ENCODE measurements at regions not wholly inside any gene's neighbourhood (a gene's known extent, or its start where the extent isn't known, plus 50 kb on each side); places are given as distances from the start of the nearest gene placed in this dataset.

DNA sequence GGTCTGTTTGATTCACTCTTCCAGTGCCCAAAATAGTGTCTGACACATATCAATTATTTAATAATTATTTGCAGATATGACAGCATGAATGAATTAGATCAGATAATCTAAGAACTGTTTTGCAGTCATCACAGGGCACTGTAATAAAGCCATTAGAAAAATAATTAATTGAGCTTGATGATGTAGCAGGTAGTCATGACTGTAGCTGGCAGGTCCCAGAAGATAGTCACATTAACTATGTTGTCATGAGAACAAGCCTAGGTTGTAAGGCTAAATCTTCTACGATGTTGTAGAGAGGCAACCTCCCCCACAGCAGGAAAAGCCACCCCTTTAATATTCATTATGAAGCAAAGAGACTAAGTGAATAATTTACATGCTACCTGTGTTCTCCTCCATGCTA, 243.9 kb upstream of the SPTLC3 start:
- TF ChIP-seq, protein P1, sequence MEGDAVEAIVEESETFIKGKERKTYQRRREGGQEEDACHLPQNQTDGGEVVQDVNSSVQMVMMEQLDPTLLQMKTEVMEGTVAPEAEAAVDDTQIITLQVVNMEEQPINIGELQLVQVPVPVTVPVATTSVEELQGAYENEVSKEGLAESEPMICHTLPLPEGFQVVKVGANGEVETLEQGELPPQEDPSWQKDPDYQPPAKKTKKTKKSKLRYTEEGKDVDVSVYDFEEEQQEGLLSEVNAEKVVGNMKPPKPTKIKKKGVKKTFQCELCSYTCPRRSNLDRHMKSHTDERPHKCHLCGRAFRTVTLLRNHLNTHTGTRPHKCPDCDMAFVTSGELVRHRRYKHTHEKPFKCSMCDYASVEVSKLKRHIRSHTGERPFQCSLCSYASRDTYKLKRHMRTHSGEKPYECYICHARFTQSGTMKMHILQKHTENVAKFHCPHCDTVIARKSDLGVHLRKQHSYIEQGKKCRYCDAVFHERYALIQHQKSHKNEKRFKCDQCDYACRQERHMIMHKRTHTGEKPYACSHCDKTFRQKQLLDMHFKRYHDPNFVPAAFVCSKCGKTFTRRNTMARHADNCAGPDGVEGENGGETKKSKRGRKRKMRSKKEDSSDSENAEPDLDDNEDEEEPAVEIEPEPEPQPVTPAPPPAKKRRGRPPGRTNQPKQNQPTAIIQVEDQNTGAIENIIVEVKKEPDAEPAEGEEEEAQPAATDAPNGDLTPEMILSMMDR (IDR thresholded peaks at IDR 0.05): no peak
- TF ChIP-seq POLR2A (IDR thresholded peaks at IDR 0.05): no peak
